ENCODE measurements at regions not wholly inside any gene's neighbourhood (a gene's known extent, or its start where the extent isn't known, plus 50 kb on each side); places are given as distances from the start of the nearest gene placed in this dataset.

DNA sequence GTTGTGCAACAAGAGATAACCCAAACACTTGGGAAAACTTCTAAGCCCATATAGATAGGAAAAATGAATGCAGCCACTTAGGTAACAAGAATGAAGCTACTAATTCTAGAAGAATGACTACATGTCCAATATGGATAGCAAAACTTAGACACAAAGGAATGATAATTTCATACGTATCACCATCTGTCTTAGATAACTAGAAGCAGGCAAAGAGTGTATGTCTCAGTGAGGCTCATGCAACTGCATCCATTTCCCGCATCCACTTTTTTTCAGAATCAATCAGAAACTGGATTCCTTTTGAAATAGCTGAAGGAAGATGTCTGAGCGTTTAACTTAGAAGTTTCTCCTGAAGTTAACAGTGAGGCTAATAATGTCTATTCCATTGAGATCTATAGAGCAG is 408.7 kb upstream of the PITX2 start:
- TF ChIP-seq, protein P1, sequence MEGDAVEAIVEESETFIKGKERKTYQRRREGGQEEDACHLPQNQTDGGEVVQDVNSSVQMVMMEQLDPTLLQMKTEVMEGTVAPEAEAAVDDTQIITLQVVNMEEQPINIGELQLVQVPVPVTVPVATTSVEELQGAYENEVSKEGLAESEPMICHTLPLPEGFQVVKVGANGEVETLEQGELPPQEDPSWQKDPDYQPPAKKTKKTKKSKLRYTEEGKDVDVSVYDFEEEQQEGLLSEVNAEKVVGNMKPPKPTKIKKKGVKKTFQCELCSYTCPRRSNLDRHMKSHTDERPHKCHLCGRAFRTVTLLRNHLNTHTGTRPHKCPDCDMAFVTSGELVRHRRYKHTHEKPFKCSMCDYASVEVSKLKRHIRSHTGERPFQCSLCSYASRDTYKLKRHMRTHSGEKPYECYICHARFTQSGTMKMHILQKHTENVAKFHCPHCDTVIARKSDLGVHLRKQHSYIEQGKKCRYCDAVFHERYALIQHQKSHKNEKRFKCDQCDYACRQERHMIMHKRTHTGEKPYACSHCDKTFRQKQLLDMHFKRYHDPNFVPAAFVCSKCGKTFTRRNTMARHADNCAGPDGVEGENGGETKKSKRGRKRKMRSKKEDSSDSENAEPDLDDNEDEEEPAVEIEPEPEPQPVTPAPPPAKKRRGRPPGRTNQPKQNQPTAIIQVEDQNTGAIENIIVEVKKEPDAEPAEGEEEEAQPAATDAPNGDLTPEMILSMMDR (conservative IDR thresholded peaks at IDR 0.05; ENCODE audit: low read length): no peak
- TF ChIP-seq EZH2phosphoT487 (IDR thresholded peaks at IDR 0.05; ENCODE audit: borderline replicate concordance, low read depth, low read length): no peak

All from OCI-LY7 (cell line).